ENCODE measurements at regions not wholly inside any gene's neighbourhood (a gene's known extent, or its start where the extent isn't known, plus 50 kb on each side); places are given as distances from the start of the nearest gene placed in this dataset.

DNA sequence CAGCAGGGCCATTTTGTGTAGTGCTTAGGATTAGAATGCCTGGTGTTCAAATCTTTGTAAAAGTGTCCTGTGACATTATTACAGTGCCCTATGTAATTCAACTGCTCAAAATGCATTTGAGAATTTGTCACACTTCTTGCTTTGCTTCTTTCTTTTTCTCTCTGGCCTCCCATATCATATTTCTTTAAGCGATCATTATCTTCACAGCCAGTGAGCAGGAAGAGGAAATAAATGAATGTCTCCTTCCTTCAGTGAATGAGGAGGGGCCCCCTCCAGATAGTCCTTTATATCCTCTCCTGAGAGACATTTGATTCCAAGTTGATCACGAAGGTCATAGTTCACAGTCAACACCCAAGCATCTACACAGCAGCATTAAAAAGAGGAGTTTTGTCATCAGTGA lies 425.1 kb upstream of the NPVF start:
- Histone ChIP-seq H3K4me3 (no peak overlapping the region), H3K4me1 (peaks cover 0 to 19% (median 10%) of the 10 kb centered on the region in 4 donors), H3K36me3 (no peaks in the 10 kb centered on the region), H3K9me3 (no peaks in the 10 kb centered on the region), H3K27ac (no peak overlapping the region), H3K27me3 (no peaks in the 10 kb centered on the region)
- TF ChIP-seq, protein P1, sequence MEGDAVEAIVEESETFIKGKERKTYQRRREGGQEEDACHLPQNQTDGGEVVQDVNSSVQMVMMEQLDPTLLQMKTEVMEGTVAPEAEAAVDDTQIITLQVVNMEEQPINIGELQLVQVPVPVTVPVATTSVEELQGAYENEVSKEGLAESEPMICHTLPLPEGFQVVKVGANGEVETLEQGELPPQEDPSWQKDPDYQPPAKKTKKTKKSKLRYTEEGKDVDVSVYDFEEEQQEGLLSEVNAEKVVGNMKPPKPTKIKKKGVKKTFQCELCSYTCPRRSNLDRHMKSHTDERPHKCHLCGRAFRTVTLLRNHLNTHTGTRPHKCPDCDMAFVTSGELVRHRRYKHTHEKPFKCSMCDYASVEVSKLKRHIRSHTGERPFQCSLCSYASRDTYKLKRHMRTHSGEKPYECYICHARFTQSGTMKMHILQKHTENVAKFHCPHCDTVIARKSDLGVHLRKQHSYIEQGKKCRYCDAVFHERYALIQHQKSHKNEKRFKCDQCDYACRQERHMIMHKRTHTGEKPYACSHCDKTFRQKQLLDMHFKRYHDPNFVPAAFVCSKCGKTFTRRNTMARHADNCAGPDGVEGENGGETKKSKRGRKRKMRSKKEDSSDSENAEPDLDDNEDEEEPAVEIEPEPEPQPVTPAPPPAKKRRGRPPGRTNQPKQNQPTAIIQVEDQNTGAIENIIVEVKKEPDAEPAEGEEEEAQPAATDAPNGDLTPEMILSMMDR (IDR thresholded peaks at IDR 0.05), result no peak
- no peak for DNase-seq
- intact Hi-C loops (cut with DNase I; ENCODE audit: low total_unique reads), result no loop called here

- Histone ChIP-seq H3K4me1 (peaks cover 0 to 45% (median 16%) of the 10 kb centered on the region in 4 donors), H3K4me3 (no peak overlapping the region), H3K9me3 (no peaks in the 10 kb centered on the region), H3K27ac (peak overlapping the region in 1 of 2 donors; percentile 22), H3K27me3 (no peaks in the 10 kb centered on the region), H3K36me3 (no peaks in the 10 kb centered on the region)
- TF ChIP-seq, protein P1 (IDR thresholded peaks at IDR 0.05), result no peak
- intact Hi-C loops (cut with DNase I; ENCODE audit: low total_unique reads), result no loop called here
- DNase-seq, result no peak
These were observed 427.8 kb upstream of the NPVF start for GRCh38 chr7:25656071-25656470.

- TF ChIP-seq, protein P1 (IDR thresholded peaks at IDR 0.05), result no peak
- Histone ChIP-seq H3K27ac (peak overlapping the region in 1 of 2 donors; percentile 22), H3K36me3 (no peaks in the 10 kb centered on the region), H3K4me3 (no peak overlapping the region), H3K4me1 (peaks cover 0 to 45% (median 16%) of the 10 kb centered on the region in 4 donors), H3K27me3 (no peaks in the 10 kb centered on the region), H3K9me3 (no peaks in the 10 kb centered on the region)
- intact Hi-C loops (cut with DNase I; ENCODE audit: low total_unique reads), result no loop called here
- DNase-seq, result no peak
These were observed 428.3 kb upstream of the NPVF start for GRCh38 chr7:25656581-25657026.

GRCh38 chr7:25658375-25658774 lies 430.1 kb upstream of the NPVF start:
- intact Hi-C loops (cut with DNase I; ENCODE audit: low total_unique reads), result no loop called here
- peaks cover 0 to 56% (median 25%) of the 10 kb centered on the region in 4 donors for H3K4me1 ChIP-seq

DNA sequence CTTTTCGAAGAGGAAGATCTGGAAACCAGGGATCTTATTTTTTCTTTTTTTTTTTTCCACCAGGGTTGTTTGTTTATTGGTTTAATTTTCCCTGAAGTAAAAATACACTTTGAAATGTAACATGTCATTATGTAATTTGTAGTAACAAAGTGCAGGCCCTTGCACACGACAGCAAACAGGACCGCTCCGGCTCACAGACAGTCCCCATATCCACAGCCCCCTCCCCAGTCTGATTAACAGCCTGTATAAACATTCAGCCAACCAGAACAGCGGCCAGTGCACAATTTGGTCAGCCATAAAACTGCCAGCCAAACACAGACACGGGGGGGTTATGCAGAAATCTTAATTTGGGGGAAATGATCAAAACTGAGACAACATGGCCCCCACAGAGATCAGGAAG lies 431.6 kb upstream of the NPVF start:
- Histone ChIP-seq H3K4me3 (no peak overlapping the region), H3K36me3 (no peaks in the 10 kb centered on the region), H3K27ac (peak overlapping the region in 1 of 2 donors; percentile 8), H3K27me3 (no peaks in the 10 kb centered on the region), H3K4me1 (peaks cover 0 to 70% (median 29%) of the 10 kb centered on the region in 4 donors), H3K9me3 (no peaks in the 10 kb centered on the region)
- TF ChIP-seq, protein P1 (IDR thresholded peaks at IDR 0.05), result no peak
- intact Hi-C loops (cut with DNase I; ENCODE audit: low total_unique reads), result no loop called here
- no peak for DNase-seq

More at GRCh38 chr7:25658375-25658774, 430.1 kb upstream of the NPVF start:
- Histone ChIP-seq H3K9me3 (no peaks in the 10 kb centered on the region), H3K27ac (peak overlapping the region in 1 of 2 donors; percentile 8), H3K36me3 (no peaks in the 10 kb centered on the region), H3K27me3 (no peaks in the 10 kb centered on the region), H3K4me3 (no peak overlapping the region)
- TF ChIP-seq, protein P1 (IDR thresholded peaks at IDR 0.05), result no peak
- DNase-seq, result no peak
